Adipose tissue (tissue), 3 donors: ENCODE measurements at regions not wholly inside any gene's neighbourhood (a gene's known extent, or its start where the extent isn't known, plus 50 kb on each side); places are given as distances from the start of the nearest gene placed in this dataset.

Source experiments
- H3K27ac ChIP-seq: one replicate; pipeline ENCODE4 v1.5.1; 2013; ENCODE audit warnings: low read depth, low read length
- WGBS, 3 donors: extraction: QIAGEN DNeasy Blood & Tissue Kit; methylation state at CpG; one replicate each; pipeline ENCODE4 v1.1.7; 2013; 5-methylcytosine and 5-hydroxymethylcytosine counted together
- donor health status: healthy with polysubstance abuse.
- donor health status: Bipolar disorder and iron deficiency.
- donor health status: healthy.

GRCh38 chr4:81623434-81623833 is 151.7 kb upstream of the RASGEF1B start:
- WGBS, 3 donors = 10 to 46% (median 44%) methylated on average over 2 of the region's 2 CpGs
- H3K27ac ChIP-seq = no peak overlapping the region

- H3K27ac ChIP-seq = no peak overlapping the region
Observed at GRCh38 chr4:81622474-81623184, 150.9 kb upstream of the RASGEF1B start.

DNA sequence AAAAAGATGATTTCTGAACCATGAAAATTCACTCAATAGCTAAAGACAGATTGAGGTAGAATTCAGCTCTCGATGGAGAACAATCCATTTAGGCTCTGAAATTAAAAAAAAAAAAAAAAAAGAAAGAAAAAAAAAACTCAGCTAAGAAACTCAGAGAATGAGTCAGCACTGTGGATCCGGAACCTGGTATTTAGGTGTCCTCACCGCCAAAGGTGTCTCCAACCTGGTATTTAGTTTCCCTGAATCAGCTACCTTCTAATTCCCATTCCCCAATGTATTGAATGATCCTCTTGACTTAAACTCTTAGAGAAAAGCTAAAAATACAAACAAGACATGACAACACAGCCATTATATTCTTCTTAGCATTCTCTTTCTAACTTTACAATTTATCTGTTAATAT is 150.3 kb upstream of the RASGEF1B start:
- WGBS, 3 donors = 59 to 65% (median 63%) methylated on average over 3 of the region's 3 CpGs
- no peak overlapping the region for H3K27ac ChIP-seq

DNA sequence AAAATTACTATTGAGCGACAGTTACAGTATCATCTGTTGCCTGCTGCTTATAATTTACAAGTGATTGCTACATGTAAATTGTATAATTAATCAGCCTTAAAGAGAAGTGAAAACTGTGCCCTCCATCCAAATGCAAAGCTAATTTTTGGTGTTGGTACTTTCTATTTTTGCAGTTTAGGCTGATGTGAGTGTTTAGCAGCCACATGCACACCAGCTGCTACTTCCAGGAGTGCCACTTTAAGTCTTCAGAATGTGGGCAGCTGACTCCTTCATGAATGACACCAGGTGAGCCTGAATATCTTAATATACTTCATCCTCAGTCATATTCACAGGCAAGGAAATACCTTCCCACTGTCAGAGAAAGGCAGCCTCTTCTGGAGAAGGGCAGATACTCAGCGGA is 149.8 kb upstream of the RASGEF1B start:
- 45 to 49% (median 46%) methylated on average over 2 of the region's 2 CpGs for WGBS, 3 donors

DNA sequence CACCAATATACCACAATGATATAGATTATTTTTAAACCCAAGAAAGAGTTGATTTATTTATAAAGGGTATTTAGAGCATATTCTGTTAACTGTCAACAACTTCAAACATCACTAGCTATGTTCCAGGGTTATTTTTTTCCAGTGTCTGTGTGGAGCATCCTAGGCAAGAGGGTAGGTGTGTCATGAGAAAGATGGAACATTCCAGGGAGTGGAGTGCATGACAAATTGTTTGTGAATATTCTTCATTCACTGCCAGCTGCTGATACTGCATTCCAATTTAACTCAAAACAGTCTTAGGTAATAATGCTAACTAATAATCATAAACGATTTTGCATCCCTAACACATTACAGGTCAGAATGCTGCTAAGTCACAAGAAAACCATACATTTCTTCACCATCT is 148.7 kb upstream of the RASGEF1B start:
- 63 to 68% (median 65%) methylated on average over 1 of the region's 1 CpG for WGBS, 3 donors
- H3K27ac ChIP-seq = no peak overlapping the region

More for the DNA sequence above, 149.8 kb upstream of the RASGEF1B start:
- H3K27ac ChIP-seq = no peak overlapping the region

GRCh38 chr4:81617545-81617944 is 145.8 kb upstream of the RASGEF1B start:
- no peak overlapping the region for H3K27ac ChIP-seq
- whole genome bisulfite sequencing, 3 donors = 66 to 94% (median 88%) methylated on average over 1 of the region's 1 CpG

DNA sequence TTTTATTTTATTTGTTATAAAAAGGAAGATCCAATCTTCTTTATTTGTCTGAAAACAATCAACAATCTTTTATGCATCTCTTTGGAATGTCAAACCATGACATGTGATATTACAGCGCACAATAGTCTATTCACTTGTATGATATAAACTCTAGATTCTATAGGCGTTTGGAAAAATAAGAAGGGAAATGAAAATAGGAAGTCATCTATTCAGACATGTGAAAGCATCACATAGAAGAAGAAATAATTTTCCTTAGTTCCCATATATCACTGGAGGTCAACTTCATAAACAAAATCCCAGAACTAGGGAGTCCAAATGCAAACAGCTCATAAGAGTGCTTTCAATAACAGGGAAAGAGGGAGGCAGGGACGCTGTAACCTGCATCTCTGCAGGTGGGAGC is 139.5 kb upstream of the RASGEF1B start:
- 68 to 86% (median 86%) methylated on average over 3 of the region's 3 CpGs for WGBS, 3 donors

DNA sequence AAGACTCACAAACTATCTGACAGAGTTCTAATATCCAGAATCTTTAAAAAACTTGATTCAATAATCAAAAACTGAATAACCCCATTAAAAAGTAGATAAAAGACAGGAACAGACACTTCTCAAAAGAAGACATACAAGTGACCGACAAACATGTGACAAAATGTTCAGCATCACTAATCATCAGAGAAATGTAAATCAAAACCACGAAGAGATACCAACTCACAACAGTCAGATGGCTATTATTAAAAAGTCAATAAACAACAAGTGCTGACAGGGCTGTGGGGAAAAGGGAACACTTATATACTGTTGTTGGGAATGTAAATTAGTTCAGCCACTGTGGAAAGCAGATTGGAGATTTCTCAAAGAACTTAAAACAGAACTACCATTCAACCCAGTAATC is 138.1 kb upstream of the RASGEF1B start:
- no peak overlapping the region for H3K27ac ChIP-seq
- 76 to 96% (median 95%) methylated on average over 2 of the region's 2 CpGs for WGBS, 3 donors

More for the DNA sequence above, 139.5 kb upstream of the RASGEF1B start:
- no peak overlapping the region for H3K27ac ChIP-seq

GRCh38 chr4:81607950-81608349 is 136.2 kb upstream of the RASGEF1B start:
- H3K27ac ChIP-seq = no peak overlapping the region
- WGBS, 3 donors = 80 to 91% (median 90%) methylated on average over 3 of the region's 3 CpGs

- 21 to 38% (median 24%) methylated on average over 4 of the region's 4 CpGs for WGBS, 3 donors
- H3K27ac ChIP-seq = no peak overlapping the region
Observed at GRCh38 chr4:81606801-81607501, 135.2 kb upstream of the RASGEF1B start.

GRCh38 chr4:81606166-81606565 is 134.5 kb upstream of the RASGEF1B start:
- WGBS, 3 donors = 88 to 96% (median 95%) methylated on average over 2 of the region's 2 CpGs
- no peak overlapping the region for H3K27ac ChIP-seq

- WGBS, 3 donors = 69 to 81% (median 79%) methylated on average over 2 of the region's 2 CpGs
- H3K27ac ChIP-seq = no peak overlapping the region
Observed at GRCh38 chr4:81605271-81605670, 133.6 kb upstream of the RASGEF1B start.

GRCh38 chr4:81604683-81605218 is 133.0 kb upstream of the RASGEF1B start:
- H3K27ac ChIP-seq = no peak overlapping the region
- 68 to 95% (median 89%) methylated on average over 3 of the region's 3 CpGs for WGBS, 3 donors

- no peak overlapping the region for H3K27ac ChIP-seq
Observed at GRCh38 chr4:81602854-81603253, 131.1 kb upstream of the RASGEF1B start.

GRCh38 chr4:81601358-81601694 is 129.6 kb upstream of the RASGEF1B start:
- 48 to 74% (median 70%) methylated on average over 1 of the region's 1 CpG for WGBS, 3 donors
- H3K27ac ChIP-seq = no peak overlapping the region

DNA sequence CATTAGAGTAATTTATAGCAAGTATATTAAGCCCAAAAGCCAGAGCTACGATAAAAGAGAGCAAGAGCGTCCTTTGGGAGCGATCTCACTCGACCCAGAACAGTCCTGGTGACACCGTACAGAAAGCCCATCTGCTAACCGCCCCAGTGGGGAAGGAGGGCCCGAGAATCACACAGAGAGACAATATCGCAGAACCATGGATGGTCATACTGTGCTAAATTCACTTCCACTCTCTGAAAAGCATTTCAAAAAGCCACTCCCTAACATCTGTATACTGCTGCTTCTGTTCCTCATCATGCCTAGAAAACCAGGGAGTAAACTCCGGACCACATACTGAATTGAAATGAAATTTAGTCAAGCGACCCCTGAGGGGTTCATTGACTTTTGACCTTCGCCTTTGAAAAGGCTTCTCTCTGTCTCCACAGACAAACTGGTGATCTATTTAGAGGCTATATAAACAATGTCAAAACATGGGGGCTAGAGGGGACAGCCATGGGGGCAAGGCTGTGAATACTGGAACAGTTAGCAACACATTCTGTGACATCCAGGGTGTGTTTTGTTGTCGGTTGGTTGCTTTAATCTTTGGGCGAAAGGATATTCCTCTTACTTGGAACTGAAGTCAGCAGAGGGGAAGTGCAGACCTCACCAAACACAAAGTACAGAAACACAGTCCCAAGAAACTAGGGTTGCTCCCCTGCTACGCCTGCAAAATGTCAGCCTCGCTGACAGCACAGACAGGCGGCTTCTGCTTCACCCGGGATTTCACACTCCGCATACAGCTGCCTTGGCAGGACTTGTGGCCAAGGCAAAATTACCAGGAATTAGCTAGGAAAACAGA is 129.0 kb upstream of the RASGEF1B start:
- H3K27ac ChIP-seq = no peak overlapping the region
- 58 to 64% (median 64%) methylated on average over 18 of the region's 18 CpGs for WGBS, 3 donors

GRCh38 chr4:81599742-81600380 is 128.2 kb upstream of the RASGEF1B start:
- no peak overlapping the region for H3K27ac ChIP-seq
- 54 to 62% (median 61%) methylated on average over 5 of the region's 5 CpGs for WGBS, 3 donors

DNA sequence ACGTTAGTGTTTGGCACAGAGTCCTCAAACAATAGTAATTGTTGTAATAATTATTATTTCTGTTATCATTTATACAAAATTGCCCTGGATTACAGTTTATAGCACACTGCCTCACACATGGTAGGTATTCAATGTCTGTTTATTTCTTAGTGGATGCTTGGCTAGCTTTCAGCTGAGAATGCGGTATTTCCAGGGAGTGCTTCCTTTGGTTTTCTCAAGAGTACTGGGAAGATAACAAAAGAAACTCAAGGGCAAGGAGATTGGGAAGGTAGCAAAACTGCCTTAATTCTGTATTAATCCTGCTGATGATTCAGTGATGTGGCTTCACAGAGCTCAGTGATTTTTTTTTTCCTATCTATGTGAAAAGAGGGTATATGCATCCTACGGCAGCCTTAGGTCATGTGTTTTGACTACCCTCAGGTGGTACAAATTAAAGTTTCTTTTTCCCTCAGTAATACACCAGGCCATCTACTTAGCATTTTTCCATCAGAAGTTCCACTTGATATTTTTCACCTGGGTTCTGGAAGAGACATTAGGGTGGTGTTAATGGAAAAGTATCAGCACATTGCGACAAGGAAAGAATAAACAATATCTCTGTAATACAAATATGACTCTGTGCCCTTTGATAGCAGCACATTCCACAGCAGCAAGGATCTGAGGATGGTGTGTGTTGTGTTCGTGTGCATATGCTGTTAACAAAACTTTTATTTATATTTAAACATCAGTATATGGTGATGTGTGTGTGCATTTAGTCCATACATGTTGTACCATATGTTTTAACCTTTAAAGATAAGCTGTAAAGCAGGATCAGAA is 124.3 kb upstream of the RASGEF1B start:
- H3K27ac ChIP-seq = no peak overlapping the region
- 40 to 62% (median 55%) methylated on average over 5 of the region's 5 CpGs for WGBS, 3 donors
